Stimulated activated CD4-positive, alpha-beta T cell treated with anti-CD3 and anti-CD28 coated beads, Interleukin-1b, Interleukin-23, amount 100 ng/mL, for 48 hours (primary cell): ENCODE measurements at regions not wholly inside any gene's neighbourhood (a gene's known extent, or its start where the extent isn't known, plus 50 kb on each side); places are given as distances from the start of the nearest gene placed in this dataset.

Source experiments
- DNase-seq: peaks from one replicate; pipeline ENCODE4 v3.0.0-alpha.2; 2020

DNA sequence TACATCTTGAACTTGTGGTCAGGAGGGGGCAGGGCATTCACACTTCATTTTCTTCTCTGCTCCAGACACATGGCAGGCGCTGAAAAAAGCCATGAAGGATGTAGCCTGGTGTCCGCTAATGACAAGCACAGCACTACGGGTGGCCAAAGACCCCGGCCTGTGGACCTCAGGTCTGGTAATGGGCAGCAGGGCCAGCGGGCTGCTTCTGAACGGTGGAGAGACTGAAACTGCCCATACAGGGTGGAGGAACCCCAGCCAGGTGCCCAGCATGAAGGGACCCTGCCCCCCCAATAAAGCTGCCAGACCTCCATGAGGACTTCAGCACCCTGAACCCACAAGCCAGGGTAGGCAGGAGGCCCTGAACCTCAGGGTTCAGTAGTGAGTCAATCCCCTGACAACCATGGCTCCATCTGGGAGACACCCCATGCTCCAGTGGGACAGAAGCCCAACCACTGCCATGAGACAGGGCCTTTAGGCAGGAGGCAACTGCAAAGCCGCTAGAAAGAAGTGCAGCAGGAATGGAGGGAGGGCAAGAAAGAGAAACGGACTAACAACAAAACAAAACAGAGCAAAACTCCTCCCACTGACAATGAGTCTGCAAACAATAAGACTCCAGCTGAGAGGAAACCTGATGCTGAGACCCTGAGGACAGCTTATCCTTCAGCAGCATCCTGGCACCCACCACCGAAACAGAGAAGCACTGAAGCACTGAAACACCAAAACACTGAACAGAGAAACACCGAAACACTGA, 140.2 kb upstream of the PPP2R2D start:
- DNase-seq, result no peak

DNA sequence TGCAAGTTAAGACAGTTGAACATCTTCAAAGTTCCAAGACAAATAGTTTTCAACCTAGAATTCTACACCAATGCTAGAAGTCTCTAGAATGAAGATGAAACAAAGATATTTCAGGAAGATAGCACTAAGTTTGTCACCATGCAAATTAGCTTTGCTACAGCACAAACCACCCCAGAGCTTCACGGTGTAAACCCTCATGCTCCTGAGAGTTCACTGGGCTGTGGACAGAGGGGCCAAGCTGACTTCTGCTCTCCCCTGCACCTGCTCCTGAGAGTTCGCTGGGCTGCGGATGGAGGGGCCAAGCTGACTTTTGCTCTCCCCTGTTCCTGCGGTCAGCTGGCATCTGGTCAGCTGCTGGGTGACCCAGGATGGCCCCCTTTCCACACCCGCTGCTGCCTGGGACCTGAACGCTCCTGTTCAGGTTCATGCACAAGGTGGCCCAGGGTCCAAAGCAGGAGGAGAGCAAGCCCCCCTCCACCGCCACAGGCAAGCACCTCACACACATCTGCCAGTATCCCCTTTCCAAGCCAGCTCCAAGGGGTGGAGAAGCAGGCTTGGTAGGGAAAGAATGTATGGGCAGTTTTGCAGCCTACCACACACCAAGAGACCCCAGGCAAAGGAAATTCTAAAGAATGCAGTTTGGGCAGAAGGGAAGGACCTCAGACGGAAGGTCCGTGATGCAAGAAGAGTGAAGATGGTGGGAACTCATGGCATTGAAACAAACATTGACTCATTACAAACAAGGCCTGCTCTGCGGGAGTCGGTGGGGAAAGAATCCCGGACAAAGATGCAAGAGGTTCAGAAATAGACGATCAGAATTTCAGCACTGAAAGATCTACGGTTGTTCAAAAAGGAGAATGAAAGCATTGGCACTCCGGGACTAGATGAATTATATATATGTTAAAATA, 137.8 kb upstream of the PPP2R2D start:
- no peak for DNase-seq

DNA sequence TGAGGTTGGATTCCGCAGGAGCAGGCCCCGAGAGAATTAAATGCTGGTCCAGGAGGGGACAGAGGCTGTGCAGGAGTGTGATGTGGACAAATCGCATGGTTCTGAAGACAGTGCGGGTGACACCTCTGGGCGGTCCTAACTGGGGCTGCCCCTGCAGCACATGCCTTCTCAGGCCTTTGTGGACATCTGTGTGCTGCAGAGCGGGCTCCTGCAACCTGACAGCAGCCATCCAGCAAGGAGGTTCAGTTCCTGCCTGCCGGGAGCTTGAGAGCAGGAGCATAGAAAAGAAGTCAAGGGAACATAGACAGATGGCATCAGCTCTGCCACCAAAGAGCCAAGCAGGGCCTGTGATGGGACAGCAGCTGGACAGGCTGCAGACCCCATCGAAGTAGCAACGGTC, 135.9 kb upstream of the PPP2R2D start:
- DNase-seq, result no peak

DNA sequence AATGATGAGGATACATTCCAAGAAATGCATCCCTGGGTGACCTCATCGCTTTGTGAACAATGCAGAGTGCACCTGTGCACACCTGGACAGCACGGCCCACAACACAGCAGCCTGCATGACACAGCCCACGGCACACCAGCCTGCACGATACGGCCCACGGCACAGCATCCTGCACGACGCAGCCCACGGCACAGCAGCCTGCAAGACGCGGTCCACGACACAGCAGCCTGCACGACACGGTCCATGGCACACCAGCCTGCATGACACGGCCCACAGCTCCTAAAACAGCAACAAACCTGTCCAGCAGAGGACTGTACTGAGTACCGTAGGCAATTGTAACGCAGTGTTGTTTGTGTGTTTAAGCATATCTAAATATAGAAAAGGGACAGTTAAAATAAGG, 134.7 kb upstream of the PPP2R2D start:
- DNase-seq, result no peak

DNA sequence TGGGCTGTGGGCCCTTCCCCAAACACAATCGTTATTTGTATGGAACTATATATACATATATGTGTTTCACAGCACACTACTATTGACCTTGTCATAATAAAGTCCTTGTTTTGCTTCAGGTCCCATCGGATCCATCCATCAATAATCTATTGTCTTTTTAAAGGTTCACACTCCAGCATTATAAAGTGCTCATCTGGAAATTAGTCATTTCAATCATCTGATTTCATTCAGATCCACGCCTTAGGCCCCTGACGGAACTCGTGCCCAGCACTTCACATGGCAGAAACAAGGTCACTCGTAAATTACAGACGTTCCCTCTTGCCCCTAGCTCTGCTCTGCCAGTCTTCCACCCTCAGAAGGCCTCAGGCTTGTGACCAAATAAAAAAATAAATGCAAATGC, 133.1 kb upstream of the PPP2R2D start:
- no peak for DNase-seq

DNA sequence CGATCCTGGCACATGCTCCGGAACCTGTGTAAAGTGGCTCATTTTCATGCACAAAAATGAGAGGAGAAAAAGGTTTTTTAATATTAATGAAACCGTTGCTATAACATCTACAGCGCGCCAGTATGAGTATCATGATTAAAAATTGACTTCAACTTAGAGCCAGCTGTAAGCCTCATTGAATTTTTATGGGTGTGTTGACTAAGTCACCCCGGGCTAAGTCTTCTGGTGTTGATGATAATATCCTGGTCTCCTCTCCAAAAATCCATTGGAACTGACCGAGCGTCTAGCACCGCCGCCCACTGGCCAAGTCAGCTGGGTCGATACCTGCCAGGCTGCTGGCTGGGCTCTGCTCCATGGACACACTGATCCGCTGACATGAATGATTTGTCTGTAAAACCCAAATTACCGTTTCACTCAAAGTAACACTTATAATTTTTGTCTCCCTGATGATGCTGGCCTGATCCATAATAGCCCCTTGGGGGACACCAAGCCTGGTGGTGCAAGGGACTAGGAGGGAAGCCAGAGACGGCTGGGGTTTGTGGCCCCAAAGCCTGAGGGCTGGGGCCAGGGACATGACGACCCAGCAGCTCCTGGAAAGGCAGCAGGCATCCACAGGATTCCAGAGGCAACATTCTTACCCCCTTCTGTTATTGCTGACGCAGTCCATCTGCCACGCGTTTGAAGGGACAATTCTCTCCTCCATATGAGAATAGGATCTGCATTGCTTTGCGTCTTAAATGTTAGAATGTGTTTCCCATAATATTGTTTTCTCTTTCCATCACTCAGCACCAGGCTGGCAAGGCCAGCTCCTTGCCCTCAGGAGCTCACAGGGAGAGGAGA, 131.0 kb upstream of the PPP2R2D start:
- DNase-seq, result no peak

DNA sequence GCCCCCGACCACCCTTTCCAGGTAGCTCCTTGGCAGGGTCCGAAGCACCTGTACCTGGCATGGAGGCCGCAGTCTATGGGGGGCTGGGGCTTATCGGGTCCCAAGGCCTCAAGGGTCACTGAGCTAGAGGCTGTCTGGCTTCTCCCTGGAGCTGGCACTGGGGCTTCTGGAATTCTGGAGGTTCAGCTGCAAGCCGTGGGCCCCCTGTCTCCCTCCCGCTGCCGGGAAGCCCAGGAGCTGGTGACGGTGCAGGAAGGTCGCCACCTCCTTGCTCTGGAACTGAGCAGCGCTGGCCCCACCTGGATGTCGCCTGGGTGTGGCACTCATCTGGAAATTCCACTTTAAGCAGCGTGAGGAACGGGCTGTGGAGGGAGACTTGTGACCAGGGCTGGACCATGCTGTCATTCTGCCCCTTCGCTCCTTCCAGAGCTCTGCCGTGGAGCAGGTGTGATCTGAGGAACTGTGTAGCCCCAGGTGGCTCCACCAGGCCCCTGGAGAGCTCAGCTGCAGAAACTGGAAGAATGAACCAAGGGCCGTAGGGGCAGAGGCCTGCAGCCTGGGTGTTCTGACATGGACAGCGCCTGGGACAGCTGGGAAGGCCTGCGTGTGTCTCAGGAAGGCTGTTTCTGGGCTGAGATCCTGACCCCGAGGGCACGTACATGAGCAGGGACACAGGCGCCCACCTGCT, 129.7 kb upstream of the PPP2R2D start:
- DNase-seq, result no peak

DNA sequence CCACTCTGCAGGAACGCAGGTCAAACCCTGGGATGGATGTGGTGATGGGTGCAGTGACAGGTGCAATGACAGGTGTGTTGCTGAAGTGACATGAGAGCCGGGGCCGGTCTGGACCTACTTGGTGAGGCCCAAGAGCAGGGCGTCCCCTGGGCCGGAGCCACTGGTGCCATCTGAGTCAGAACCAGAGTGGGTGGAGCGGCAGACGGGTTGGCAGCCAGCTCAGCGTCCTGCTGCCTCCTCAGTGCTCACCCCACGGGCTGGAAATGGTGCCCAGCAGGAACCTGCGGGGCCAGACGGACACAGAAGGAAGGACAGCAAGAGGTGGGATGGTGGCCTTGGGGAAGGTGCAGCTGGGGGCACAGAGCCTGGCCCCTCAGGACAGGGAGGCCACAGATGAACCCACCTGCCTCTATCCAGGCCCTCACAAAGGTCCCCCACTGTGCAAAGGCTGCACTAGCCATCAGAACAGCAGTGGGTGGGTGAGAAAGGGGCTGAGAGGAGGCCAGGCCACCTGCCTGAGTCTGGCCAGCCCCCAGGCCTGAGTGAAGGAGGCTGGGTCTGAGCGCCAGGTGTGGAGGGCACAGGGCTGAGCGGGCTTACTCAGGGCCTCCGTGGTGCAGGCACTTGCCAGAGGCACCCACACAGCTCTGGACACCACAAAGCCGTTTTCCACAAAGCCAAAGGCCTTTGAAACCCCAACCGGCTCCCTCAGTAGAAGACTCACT, 129.0 kb upstream of the PPP2R2D start:
- DNase-seq, result no peak

DNA sequence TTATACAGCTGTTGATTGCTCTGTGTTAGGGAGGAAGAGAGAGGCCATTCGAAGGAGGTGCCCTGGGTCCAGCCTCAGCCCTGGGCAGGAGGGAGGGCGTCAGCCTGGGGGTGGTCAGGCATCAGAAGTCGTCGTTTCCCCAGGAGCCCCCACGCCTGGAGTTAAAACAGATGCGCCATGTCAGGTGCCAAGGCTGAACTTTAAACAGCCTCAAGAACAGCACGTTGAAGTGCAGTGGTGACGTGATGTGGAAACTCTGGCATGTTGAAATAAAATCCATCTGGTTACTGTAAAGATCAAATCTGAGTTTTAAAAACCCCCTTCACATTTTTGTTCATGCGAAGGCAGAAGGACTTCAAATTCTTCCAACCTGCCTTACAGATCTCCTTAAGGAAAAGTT, 128.4 kb upstream of the PPP2R2D start:
- no peak for DNase-seq

DNA sequence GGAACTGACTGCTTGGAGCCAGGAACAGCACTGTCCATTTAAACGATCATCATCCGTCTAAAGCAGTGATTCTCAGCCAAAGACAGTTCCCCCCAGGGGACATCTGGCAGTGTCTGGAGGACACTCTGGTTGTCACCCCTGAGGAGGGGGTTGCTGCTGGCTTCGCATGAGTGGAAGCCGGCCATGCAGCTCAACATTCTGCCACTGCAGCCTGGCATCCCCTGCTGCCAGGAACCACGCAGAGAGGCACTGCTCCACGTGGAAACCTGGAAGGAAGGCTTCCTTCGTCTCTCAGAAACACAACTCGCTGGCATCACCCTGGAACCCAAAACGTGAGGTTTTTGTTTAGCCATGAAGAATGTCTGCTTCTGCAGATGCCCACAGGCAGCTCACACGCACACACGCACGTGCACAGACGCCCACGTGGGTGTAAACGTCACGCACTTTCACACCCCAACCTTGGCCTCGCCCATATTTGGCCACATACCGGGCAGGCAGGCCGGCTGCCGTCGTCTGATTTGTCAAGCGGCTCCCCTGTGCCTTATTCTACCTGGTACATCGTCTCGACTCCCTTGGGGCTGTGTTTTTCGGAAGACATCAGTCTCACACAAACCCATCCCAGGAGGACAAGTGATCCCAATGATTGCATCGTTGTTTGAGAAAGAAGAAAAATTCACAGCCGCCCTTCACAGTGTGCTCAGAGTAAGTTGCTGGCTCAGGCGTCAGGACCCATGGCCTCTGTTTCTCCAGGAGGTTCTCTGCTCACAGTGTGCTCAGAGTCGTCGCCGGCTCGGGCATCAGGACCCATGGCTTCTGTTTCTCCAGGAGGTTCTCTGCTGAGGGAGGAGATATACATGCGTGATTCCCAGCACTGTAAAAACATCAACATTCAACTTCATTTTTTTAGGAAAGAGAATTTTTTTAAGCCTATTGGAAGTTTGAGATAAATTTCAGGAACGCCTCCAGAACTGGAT, 127.2 kb upstream of the PPP2R2D start:
- no peak for DNase-seq

DNA sequence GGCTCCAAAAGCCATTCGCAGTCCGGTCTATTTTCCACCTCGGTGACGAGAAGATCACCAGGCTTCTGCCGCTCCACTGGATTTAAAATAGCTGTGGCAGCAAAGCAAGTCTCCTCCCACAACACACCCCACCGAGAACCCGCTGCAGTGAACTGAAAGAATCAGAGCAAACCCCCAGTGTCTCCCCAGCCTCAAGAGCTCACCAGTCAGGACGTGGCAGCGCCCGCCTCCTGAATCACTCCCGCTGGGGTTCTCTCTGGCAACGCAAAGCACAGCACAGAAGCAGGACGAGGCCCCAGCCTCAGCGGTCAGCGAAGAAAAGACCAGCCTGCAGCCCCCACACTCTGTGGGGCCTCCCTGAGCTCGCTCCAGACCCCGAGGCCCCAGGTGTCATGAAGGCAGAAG, 126.1 kb upstream of the PPP2R2D start:
- no peak for DNase-seq

DNA sequence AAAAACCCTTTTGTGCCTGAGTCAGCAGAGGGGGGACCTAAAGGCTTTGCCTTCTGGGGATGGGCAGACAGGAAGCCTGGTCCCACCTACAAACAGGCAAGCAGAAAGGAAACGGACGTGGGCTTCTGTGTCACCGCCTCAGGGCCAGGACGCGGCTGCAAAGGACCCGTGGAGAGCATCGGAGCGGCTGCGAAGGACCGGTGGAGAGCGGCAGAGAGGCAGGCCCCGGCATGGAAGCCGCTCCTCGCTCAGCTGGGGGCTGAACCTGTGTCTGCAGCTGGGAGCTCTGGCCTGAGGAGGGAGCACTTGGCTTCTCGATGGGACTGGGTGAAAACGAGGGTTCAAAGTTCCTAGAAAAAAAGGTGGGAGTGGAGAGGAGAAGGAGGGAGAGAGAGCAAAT, 125.4 kb upstream of the PPP2R2D start:
- DNase-seq, result no peak

DNA sequence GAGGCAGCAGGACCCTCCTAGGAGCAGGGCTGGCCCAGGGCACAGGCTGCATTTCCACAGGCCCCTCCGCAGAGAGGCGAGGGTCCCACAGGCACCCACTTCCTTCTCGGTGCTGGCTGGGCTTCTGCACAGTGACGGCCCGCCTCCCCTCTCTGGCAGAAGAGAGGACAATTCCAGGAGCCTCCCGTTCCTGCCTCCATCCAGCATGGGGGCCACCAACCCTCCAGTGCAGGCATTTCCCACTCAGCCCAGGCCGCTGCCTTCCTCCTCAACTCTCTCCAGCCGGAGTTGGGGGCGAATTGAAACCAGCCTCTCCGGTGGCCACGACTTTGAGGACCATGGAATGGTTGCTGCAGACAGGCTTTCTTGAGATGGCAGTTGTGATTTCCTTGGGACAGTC, 125.0 kb upstream of the PPP2R2D start:
- DNase-seq, result no peak

DNA sequence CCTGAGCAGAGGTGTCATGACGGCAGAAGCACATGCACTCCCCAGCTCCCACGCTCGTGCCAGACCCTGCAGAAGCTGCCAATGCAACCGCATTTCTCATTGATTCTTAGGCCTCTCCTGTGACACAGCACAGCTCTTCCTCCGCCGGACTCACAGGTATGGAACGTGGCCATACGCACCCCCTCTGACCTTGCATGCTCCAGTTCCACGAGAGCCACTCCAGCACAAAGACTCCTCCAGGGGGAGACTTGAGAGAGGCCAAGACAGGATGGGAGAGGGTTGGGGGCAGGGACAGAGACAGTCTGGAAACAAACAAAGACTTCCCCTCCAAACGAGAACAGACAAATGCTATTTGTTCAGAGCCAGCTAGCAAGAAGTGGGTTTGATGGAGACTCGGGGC, 124.3 kb upstream of the PPP2R2D start:
- no peak for DNase-seq

DNA sequence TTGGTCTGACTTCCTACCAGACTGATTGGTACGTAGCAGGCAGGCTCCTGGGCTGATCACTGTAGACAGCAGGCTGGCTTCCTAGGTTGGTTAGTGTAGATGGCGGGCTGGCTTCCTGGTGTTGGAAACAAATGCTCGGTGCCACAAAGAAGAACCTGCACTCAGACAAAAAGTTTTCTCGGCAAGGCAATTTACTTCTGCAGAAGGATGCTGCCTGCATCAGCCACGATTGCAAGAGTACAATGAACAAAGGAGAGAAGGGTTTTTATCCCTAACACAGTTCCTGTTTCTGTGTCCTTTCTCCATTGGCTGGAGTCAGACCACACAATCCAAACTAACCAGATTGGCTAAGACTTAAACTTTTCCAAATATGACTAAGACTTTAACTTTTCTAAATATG, 123.6 kb upstream of the PPP2R2D start:
- no peak for DNase-seq

DNA sequence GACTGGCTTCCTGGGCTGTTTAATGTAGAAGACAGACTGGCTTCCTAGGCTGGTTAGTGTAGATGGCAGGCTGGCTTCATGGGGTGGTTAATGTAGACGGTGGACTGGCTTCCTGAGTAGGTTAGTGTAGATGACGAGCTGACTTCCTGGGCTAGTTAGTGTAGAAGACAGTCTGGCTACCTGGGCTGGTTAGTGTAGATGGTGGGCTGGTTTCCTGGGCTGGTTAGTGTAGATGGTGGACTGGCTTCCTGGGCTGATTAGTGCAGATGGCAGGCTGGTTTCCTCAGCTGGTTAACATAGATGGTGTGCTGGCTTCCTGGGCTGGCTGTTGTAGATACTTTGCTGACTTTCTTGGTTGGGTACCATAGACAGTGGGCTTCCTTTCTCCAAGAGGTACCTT, 122.9 kb upstream of the PPP2R2D start:
- no peak for DNase-seq

DNA sequence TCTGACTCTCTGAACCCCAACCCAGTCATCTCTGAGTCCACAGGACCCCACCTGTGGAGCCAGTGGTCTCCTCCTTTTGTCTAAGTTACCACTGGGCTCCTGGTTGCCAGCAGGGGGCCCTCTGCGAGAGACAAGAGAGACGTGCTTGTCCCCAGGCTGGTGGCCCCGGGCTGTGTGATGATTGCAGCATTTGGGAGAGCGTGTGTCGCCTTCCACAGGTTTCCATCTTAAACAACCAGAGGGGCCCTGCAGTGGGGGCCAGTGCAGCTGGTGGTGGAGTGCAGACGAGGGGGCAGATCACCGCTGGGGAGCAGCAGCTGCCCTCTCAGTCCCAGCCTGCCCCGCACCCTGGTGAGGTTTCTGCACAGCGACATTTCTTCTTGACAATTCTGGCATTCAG, 122.4 kb upstream of the PPP2R2D start:
- no peak for DNase-seq

DNA sequence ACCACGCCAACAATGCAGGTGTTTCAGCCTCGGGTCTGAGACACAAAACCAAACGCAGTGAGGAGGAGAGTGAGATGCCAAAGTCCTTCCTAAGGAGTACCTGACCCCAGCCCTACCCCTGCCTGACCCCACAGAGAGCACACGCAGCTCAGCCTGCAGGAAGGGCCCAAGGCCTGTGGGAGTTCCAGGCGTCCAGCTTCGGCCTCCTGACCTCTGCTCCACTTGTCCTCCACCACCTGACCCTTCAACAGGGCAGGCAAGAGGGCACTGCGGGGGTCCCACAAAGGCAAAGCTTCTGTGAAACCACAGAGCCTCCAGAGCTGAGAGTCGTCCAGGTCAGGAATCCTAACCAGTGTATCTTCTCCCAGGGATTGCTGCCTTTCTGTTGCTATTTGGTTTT, 122.0 kb upstream of the PPP2R2D start:
- DNase-seq, result no peak

DNA sequence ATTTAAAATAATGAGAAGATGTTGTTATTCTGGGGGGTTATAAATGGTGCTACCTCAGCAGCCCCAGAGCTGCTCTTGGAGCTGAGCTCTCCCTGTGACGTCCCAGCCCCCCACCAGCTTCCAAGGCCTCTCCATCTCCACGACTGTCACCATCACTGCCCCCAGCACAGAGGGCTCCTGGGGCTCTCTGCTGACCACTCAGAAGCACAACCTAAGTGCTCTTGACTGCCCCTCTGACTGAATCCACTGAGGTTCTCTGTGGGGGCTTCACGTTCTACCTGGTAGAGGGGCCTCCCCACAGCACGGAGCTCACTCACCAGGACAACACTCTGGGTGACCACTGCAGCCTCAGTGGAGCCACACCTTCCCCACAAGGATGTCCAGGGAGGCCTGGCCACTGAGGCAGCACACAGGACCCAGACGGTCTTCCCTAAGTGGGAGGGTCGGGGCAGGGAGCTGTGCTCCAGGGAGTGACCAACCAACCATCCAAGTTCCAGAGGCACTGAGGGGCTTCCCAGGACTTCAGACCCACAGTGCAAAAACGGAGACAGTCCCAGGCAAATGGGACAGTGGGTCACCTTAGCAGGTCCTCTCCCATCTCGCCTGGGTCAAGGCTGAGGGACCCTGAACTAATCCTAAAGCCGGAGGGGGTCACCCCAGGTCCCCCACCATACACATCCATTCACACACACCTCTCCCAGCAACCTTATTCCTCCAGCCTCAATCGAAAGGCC, 121.0 kb upstream of the PPP2R2D start:
- no peak for DNase-seq

DNA sequence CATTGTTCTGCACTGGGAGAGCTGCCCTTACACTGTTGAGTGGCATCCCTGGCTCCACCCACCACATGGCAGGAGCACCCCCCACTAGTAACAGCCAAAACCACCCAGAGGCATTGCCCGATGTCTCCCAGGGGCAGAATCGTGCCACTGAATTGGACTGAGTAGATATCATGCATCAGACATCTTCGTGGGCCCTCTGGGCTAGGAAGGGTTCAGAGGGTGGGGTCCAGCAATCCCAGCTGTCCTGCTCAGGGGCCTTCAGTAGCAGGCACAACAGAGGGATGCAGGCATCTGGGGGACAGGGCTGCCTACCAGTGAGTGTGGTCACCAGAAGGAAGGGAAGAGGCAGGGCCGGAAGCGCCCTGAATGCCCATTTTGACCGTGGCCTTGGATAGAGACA, 119.7 kb upstream of the PPP2R2D start:
- no peak for DNase-seq
